Pancreas (tissue), 10 donors: ENCODE measurements at regions not wholly inside any gene's neighbourhood (a gene's known extent, or its start where the extent isn't known, plus 50 kb on each side); places are given as distances from the start of the nearest gene placed in this dataset.

Source experiments
- ATAC-seq, 4 donors: fragments of 200-7000 bp; cut with Tn5 transposase; one replicate each; pipeline versions ENCODE4 v1.8.0 to v1.9.1; 2020; ENCODE audit warnings: mild to moderate bottlenecking in 4 of 4, moderate library complexity in 4 of 4
- DNase-seq, 6 donors: peaks; one replicate each; pipeline ENCODE4 v3.0.0-alpha.2; 2020
- FAIRE-seq: peaks from 2 replicates; lab custom pipeline; 2012; peaks lifted over from hg19 to GRCh38; lab: Jason Lieb, UNC
- H3K27ac ChIP-seq, 4 donors: fragments of 200-600 bp; sonication (generic); 1 replicate in 3 of 4; 2 replicates in 1 of 4; pipeline versions ENCODE4 v1.5.0 to v1.8.0; 2020
- H3K27me3 ChIP-seq, 4 donors: fragments of 200-600 bp; one replicate each; pipeline ENCODE4 v1.8.0; 2021
- H3K36me3 ChIP-seq, 3 donors: fragments of 200-600 bp; sonication (generic) in 1 of 3; one replicate each; pipeline versions ENCODE4 v1.5.0 to v1.8.0; 2020 to 2021
- H3K4me1 ChIP-seq, 3 donors: fragments of 200-600 bp; one replicate each; pipeline ENCODE4 v1.8.0; 2021
- H3K4me3 ChIP-seq, 4 donors: fragments of 200-600 bp; sonication (generic) in 2 of 4; one replicate each; pipeline versions ENCODE4 v1.5.0 to v1.8.0; 2020 to 2021
- H3K9me3 ChIP-seq, 4 donors: fragments of 200-600 bp; one replicate each; pipeline ENCODE4 v1.8.0; 2021
- WGBS, 2 donors: extraction: QIAGEN DNeasy Blood & Tissue Kit; methylation state at CpG; one replicate each; pipeline ENCODE4 v1.1.7; 2013; 5-methylcytosine and 5-hydroxymethylcytosine counted together
- intact Hi-C, 3 donors: fragments of 100-400 bp; cut with DNase I; formaldehyde crosslinking; loops; one replicate each; pipeline versions ENCODE4 v1.11.1 to v1.14.2; 2022
- TF ChIP-seq, protein P1 (sequence below), 4 donors: fragments of 200-600 bp; sonication (generic) in 3 of 4; IDR thresholded peaks; one replicate each; pipeline versions ENCODE4 v1.5.0 to v1.8.0; 2021; ENCODE audit warnings: antibody characterized with exemption in 4 of 4
- donor health status: healthy with polysubstance abuse.
- donor health status: DM: no; HTN: no; CAD: no; lungs with moderate emphysema.
- donor health status: DM: no; HTN: no; CAD: no.
- donor health status: control.
- donor health status: control.
- donor health status: Bipolar disorder and iron deficiency.
- donor health status: DM: yes; HTN: yes; CAD: no.
- donor health status: DM: no; HTN: no; CAD: no.
- donor health status: DM: no; HTN: no; CAD: no.
- donor health status: DM: yes; HTN: yes; CAD: no.

DNA sequence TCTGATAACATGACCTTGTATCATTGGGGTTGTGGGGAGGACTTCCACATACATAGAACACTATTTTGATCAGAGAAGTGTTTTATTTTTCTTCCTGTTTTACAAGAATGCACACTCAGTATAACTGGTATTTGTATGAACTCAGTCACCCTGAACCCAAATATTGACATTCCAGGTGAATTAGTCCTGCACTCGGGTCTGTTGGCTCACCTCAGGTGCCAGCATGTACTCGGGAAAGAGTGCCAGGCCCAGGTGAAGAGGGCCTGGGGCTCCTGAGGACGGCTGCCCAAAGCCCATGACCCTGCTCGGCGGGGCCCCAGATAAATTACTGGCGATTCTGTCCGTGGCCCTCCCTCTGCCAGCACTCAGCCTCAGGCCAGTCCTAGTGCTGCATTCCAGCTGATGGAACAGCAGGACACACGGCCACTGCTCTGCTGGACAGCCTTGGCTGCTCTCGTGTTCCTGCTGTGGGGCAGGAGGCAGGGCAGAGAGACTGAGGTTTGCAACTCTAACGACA lies 75.4 kb upstream of the TMPRSS2 start:
- no peak for FAIRE-seq
- Histone ChIP-seq H3K4me1 (peaks cover 14 to 23% (median 14%) of the 10 kb centered on the region in 3 donors), H3K4me3 (no peak overlapping the region), H3K36me3 (no peaks in the 10 kb centered on the region), H3K27ac (peak overlapping the region; percentile 41 to 81 (median 68)), H3K9me3 (no peaks in the 10 kb centered on the region), H3K27me3 (no peaks in the 10 kb centered on the region)
- peak; percentile 94 to 97 (median 96) for ATAC-seq
- 11 to 12% methylated on average over 10 of the region's 10 CpGs for WGBS, 2 donors
- intact Hi-C loops = no loop called here
- DNase-seq = peak in 4 of 6 donors; percentile 70 to 76 (median 74)
- TF ChIP-seq, protein P1, sequence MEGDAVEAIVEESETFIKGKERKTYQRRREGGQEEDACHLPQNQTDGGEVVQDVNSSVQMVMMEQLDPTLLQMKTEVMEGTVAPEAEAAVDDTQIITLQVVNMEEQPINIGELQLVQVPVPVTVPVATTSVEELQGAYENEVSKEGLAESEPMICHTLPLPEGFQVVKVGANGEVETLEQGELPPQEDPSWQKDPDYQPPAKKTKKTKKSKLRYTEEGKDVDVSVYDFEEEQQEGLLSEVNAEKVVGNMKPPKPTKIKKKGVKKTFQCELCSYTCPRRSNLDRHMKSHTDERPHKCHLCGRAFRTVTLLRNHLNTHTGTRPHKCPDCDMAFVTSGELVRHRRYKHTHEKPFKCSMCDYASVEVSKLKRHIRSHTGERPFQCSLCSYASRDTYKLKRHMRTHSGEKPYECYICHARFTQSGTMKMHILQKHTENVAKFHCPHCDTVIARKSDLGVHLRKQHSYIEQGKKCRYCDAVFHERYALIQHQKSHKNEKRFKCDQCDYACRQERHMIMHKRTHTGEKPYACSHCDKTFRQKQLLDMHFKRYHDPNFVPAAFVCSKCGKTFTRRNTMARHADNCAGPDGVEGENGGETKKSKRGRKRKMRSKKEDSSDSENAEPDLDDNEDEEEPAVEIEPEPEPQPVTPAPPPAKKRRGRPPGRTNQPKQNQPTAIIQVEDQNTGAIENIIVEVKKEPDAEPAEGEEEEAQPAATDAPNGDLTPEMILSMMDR (IDR thresholded peaks at IDR 0.05) = no peak

DNA sequence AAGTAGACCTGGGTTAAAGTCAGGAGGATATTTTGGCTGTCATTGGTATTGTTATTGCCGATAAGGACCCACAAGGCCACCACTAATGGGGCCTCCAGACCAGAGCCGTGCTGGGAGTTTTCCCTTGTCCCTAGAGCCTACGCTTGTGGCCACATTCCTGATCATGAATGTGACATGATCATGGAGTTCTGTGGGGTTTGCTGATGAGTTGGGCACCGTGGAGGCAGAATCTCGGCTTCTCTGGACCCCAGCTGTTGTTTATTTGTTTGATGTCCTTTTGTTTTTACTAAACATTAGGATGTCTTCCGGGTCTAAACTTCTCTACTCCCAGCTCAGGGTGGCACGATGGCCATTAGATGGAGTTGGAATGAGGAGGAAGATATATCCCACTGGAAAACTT lies 74.9 kb upstream of the TMPRSS2 start:
- 49 to 58% methylated on average over 7 of the region's 7 CpGs for WGBS, 2 donors

DNA sequence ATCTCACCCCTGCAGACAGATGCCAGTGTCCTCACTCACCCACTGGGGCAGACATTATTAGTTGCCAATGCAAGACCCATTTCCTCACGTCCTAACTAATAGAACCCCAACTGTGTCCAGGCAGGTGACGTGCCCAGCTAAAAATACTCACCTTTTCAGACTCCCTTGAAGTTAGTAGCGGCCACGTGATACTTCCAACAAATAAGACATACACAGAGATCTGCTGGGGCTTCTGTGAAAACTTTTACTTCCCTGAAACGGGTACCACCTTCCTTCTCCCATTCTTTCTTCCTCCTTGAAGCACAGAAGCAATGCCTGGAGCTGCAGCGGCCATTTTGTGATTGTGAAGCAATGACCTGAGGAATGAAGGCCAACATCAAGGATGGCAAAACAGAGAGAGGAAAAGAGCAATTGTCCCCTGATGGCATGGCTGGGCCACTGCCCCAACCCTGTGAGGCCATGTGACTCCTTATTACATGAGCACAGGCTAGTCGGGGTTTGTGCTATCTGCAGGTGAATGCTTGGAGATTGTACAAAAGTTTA lies 74.4 kb upstream of the TMPRSS2 start:
- FAIRE-seq = no peak
- Histone ChIP-seq H3K27me3 (no peaks in the 10 kb centered on the region), H3K4me1 (peaks cover 14 to 23% (median 14%) of the 10 kb centered on the region in 3 donors), H3K4me3 (no peak overlapping the region), H3K9me3 (no peaks in the 10 kb centered on the region), H3K27ac (peak overlapping the region in 3 of 4 donors; percentile 33 to 81 (median 80)), H3K36me3 (no peaks in the 10 kb centered on the region)
- ATAC-seq = no peak
- DNase-seq = peak in 1 of 6 donors; percentile 10
- TF ChIP-seq, protein P1 (IDR thresholded peaks at IDR 0.05) = no peak
- WGBS, 2 donors = 84 to 87% methylated on average over 7 of the region's 7 CpGs
- intact Hi-C loops = no loop called here

More for the DNA sequence above, 74.9 kb upstream of the TMPRSS2 start:
- ATAC-seq (peak; percentile 3 to 20 (median 17)), FAIRE-seq (no peak), DNase-seq (peak in 1 of 6 donors; percentile 12)
- H3K36me3 ChIP-seq = no peaks in the 10 kb centered on the region
- peaks cover 14 to 23% (median 14%) of the 10 kb centered on the region in 3 donors for H3K4me1 ChIP-seq
- H3K27me3 ChIP-seq = no peaks in the 10 kb centered on the region
- H3K9me3 ChIP-seq = no peaks in the 10 kb centered on the region
- H3K27ac ChIP-seq = peak overlapping the region in 3 of 4 donors; percentile 33 to 81 (median 80)
- no peak overlapping the region for H3K4me3 ChIP-seq
- intact Hi-C loops = no loop called here
- TF ChIP-seq, protein P1 (IDR thresholded peaks at IDR 0.05) = no peak

DNA sequence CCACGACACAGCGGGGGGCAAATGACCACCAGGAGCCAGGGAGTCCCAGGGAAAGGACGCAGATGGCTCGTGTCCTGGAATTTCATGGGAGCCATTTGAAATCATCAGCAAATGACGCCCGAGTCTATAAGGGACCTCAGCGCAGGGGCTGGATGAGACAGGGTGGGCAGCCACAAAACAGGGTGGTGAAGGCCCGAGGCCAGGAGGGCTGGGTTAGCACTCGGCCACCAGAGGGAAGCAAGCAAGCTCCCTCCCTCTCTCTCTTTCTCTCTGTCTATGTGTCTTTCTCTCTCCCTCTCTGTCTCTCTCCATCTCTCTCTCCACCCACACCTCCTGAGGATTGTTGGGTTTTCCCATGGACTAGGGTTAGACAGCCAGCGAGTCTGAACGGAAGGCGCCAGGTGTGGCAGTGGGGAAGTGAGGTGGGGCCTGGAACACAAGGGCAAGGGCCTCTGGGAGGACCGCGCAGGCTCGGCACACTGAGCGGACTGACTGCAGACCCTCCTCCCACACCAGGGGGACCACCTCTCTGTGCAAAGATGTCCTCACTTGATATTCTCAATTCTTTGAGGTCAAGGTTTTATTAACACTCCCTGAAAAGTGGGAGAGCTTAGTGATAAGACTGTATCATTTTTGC lies 73.8 kb upstream of the TMPRSS2 start:
- Histone ChIP-seq H3K9me3 (no peaks in the 10 kb centered on the region), H3K4me1 (peaks cover 14 to 23% (median 14%) of the 10 kb centered on the region in 3 donors), H3K4me3 (no peak overlapping the region), H3K27me3 (no peaks in the 10 kb centered on the region), H3K27ac (peak overlapping the region in 1 of 4 donors; percentile 81), H3K36me3 (no peaks in the 10 kb centered on the region)
- DNase-seq (peak in 1 of 6 donors; percentile 10), ATAC-seq (no peak), FAIRE-seq (no peak)
- intact Hi-C loops = no loop called here
- 92 to 93% methylated on average over 16 of the region's 16 CpGs for WGBS, 2 donors
- TF ChIP-seq, protein P1 (IDR thresholded peaks at IDR 0.05) = no peak
